ENCODE measurements at regions not wholly inside any gene's neighbourhood (a gene's known extent, or its start where the extent isn't known, plus 50 kb on each side); places are given as distances from the start of the nearest gene placed in this dataset.

- Histone ChIP-seq H3K9me3 (ENCODE audit: low read length) (no peaks in the 10 kb centered on the region), H3F3A (ENCODE audit: insufficient read depth, low read length, poor library complexity, severe bottlenecking) (no peaks in the 10 kb centered on the region), H3K9me2 (ENCODE audit: insufficient read depth, low read length) (no peaks in the 10 kb centered on the region), H3K9ac (ENCODE audit: low read length) (no peak overlapping the region), H3K27ac (ENCODE audit: low read length) (no peak overlapping the region), H3K4me3 (ENCODE audit: low read length) (no peak overlapping the region), H3K79me2 (replicated peaks; ENCODE audit: insufficient read depth, low read length) (no peaks in the 10 kb centered on the region), H3K4me2 (ENCODE audit: low read length) (no peak overlapping the region), H2AFZ (ENCODE audit: low read depth, low read length) (no peak overlapping the region), H4K20me1 (ENCODE audit: insufficient read depth) (no peaks in the 10 kb centered on the region), H3K36me3 (ENCODE audit: insufficient read depth, low read length) (no peaks in the 10 kb centered on the region), H3K27me3 (ENCODE audit: insufficient read depth, low read depth, low read length) (no peaks in the 10 kb centered on the region)
- TF ChIP-seq RAD21 (conservative IDR thresholded peaks at IDR 0.05), result no peak
- TF ChIP-seq, protein P1, sequence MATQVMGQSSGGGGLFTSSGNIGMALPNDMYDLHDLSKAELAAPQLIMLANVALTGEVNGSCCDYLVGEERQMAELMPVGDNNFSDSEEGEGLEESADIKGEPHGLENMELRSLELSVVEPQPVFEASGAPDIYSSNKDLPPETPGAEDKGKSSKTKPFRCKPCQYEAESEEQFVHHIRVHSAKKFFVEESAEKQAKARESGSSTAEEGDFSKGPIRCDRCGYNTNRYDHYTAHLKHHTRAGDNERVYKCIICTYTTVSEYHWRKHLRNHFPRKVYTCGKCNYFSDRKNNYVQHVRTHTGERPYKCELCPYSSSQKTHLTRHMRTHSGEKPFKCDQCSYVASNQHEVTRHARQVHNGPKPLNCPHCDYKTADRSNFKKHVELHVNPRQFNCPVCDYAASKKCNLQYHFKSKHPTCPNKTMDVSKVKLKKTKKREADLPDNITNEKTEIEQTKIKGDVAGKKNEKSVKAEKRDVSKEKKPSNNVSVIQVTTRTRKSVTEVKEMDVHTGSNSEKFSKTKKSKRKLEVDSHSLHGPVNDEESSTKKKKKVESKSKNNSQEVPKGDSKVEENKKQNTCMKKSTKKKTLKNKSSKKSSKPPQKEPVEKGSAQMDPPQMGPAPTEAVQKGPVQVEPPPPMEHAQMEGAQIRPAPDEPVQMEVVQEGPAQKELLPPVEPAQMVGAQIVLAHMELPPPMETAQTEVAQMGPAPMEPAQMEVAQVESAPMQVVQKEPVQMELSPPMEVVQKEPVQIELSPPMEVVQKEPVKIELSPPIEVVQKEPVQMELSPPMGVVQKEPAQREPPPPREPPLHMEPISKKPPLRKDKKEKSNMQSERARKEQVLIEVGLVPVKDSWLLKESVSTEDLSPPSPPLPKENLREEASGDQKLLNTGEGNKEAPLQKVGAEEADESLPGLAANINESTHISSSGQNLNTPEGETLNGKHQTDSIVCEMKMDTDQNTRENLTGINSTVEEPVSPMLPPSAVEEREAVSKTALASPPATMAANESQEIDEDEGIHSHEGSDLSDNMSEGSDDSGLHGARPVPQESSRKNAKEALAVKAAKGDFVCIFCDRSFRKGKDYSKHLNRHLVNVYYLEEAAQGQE (IDR thresholded peaks at IDR 0.05; ENCODE audit: borderline replicate concordance), result no peak
- no peak for TF ChIP-seq TAF1 (IDR thresholded peaks at IDR 0.05; ENCODE audit: low read depth)
- TF ChIP-seq EZH2 (IDR thresholded peaks at IDR 0.05; ENCODE audit: borderline replicate concordance, insufficient read depth, low read length, poor library complexity, severe bottlenecking), result no peak
- TF ChIP-seq SMC3 (conservative IDR thresholded peaks at IDR 0.05; ENCODE audit: poor library complexity), result no peak
- TF ChIP-seq, protein P2, sequence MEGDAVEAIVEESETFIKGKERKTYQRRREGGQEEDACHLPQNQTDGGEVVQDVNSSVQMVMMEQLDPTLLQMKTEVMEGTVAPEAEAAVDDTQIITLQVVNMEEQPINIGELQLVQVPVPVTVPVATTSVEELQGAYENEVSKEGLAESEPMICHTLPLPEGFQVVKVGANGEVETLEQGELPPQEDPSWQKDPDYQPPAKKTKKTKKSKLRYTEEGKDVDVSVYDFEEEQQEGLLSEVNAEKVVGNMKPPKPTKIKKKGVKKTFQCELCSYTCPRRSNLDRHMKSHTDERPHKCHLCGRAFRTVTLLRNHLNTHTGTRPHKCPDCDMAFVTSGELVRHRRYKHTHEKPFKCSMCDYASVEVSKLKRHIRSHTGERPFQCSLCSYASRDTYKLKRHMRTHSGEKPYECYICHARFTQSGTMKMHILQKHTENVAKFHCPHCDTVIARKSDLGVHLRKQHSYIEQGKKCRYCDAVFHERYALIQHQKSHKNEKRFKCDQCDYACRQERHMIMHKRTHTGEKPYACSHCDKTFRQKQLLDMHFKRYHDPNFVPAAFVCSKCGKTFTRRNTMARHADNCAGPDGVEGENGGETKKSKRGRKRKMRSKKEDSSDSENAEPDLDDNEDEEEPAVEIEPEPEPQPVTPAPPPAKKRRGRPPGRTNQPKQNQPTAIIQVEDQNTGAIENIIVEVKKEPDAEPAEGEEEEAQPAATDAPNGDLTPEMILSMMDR (IDR thresholded peaks at IDR 0.05; ENCODE audit: poor library complexity, severe bottlenecking), result no peak
- no peak for TF ChIP-seq EP300 (conservative IDR thresholded peaks at IDR 0.05; ENCODE audit: poor library complexity, severe bottlenecking)
- no peak for TF ChIP-seq MXI1 (conservative IDR thresholded peaks at IDR 0.05; ENCODE audit: poor library complexity, severe bottlenecking)
- no peak for TF ChIP-seq POLR2AphosphoS5 (IDR thresholded peaks at IDR 0.05)
These were observed 144.8 kb upstream of the GALNT2 start for GRCh38 chr1:229922249-229922648.

- H3K27ac ChIP-seq (ENCODE audit: low read length), result no peak overlapping the region
- H2AFZ ChIP-seq (ENCODE audit: low read depth, low read length), result no peak overlapping the region
- H3K36me3 ChIP-seq (ENCODE audit: insufficient read depth, low read length), result no peaks in the 10 kb centered on the region
- no peak overlapping the region for H3K4me2 ChIP-seq (ENCODE audit: low read length)
- no peaks in the 10 kb centered on the region for H4K20me1 ChIP-seq (ENCODE audit: insufficient read depth)
- no peak overlapping the region for H3K4me3 ChIP-seq (ENCODE audit: low read length)
- H3K9me3 ChIP-seq (ENCODE audit: low read length), result no peaks in the 10 kb centered on the region
- H3K27me3 ChIP-seq (ENCODE audit: insufficient read depth, low read depth, low read length), result no peaks in the 10 kb centered on the region
- no peaks in the 10 kb centered on the region for H3K9me2 ChIP-seq (ENCODE audit: insufficient read depth, low read length)
- TF ChIP-seq TAF1 (IDR thresholded peaks at IDR 0.05; ENCODE audit: low read depth) (no peak), EP300 (conservative IDR thresholded peaks at IDR 0.05; ENCODE audit: poor library complexity, severe bottlenecking) (no peak), MXI1 (conservative IDR thresholded peaks at IDR 0.05; ENCODE audit: poor library complexity, severe bottlenecking) (no peak), SMC3 (conservative IDR thresholded peaks at IDR 0.05; ENCODE audit: poor library complexity) (no peak), EZH2 (IDR thresholded peaks at IDR 0.05; ENCODE audit: borderline replicate concordance, insufficient read depth, low read length, poor library complexity, severe bottlenecking) (no peak), RAD21 (conservative IDR thresholded peaks at IDR 0.05) (no peak), POLR2AphosphoS5 (IDR thresholded peaks at IDR 0.05) (no peak)
- TF ChIP-seq, protein P2 (IDR thresholded peaks at IDR 0.05; ENCODE audit: poor library complexity, severe bottlenecking), result no peak
- TF ChIP-seq, protein P1 (IDR thresholded peaks at IDR 0.05; ENCODE audit: borderline replicate concordance), result no peak
- no peak overlapping the region for H3K9ac ChIP-seq (ENCODE audit: low read length)
- H3F3A ChIP-seq (ENCODE audit: insufficient read depth, low read length, poor library complexity, severe bottlenecking), result no peaks in the 10 kb centered on the region
- H3K79me2 ChIP-seq (replicated peaks; ENCODE audit: insufficient read depth, low read length), result no peaks in the 10 kb centered on the region
These were observed 142.4 kb upstream of the GALNT2 start for GRCh38 chr1:229924639-229925038.
